H1 (cell line): ENCODE measurements at regions not wholly inside any gene's neighbourhood (a gene's known extent, or its start where the extent isn't known, plus 50 kb on each side); places are given as distances from the start of the nearest gene placed in this dataset.

Experiments
- CTCF ChIA-PET: fragments of 300-600 bp; sonication (Branson Sonifier 250); formaldehyde crosslinking; loops from one replicate; lab custom pipeline; 2021; ENCODE audit not compliant: partially characterized antibody; lab: Charles Lee
- POLR2A ChIA-PET: fragments of 300-600 bp; sonication (Branson Sonifier 250); formaldehyde crosslinking; loops from one replicate; lab custom pipeline; 2021; ENCODE audit warnings: inconsistent platforms; ENCODE audit not compliant: partially characterized antibody; lab: Charles Lee
- DNase-seq, 2 experiments: peaks; one replicate each; pipeline versions ENCODE4 v3.0.0 to v3.0.0-alpha.2; 2010 to 2022; ENCODE audit warnings: low spot score in 2 of 2, low read depth in 1 of 2, mixed read lengths in 1 of 2
- FAIRE-seq: peaks from 2 replicates; lab custom pipeline; 2011; peaks lifted over from hg19 to GRCh38; lab: Jason Lieb, UNC
- H2AFZ ChIP-seq: 2 replicates; pipeline ENCODE4 v1.8.1; 2012; ENCODE audit warnings: low read length, inconsistent platforms
- H2AK5ac ChIP-seq: 2 replicates; pipeline ENCODE4 v1.6.1; 2013; ENCODE audit warnings: low read depth, low read length
- H2BK120ac ChIP-seq: replicated peaks from 2 replicates; pipeline ENCODE3; 2013; ENCODE audit warnings: low read depth, low read length, inconsistent platforms
- H2BK12ac ChIP-seq: 2 replicates; pipeline ENCODE4 v1.6.1; 2013; ENCODE audit warnings: low read depth, low read length
- H2BK15ac ChIP-seq: 2 replicates; pipeline ENCODE4 v1.6.1; 2013; ENCODE audit warnings: low read length
- H2BK20ac ChIP-seq: 2 replicates; pipeline ENCODE4 v1.6.1; 2013; ENCODE audit warnings: low read length
- H2BK5ac ChIP-seq: 2 replicates; pipeline ENCODE4 v1.6.1; 2013; ENCODE audit warnings: low read depth, low read length
- H3K14ac ChIP-seq: 2 replicates; pipeline ENCODE4 v1.6.1; 2013; ENCODE audit warnings: inconsistent platforms; ENCODE audit not compliant: insufficient read length
- H3K18ac ChIP-seq: 2 replicates; pipeline ENCODE4 v1.6.1; 2013; ENCODE audit warnings: low read length; ENCODE audit errors: extremely low read depth
- H3K23ac ChIP-seq: 2 replicates; pipeline ENCODE4 v1.6.1; 2013; ENCODE audit warnings: inconsistent platforms; ENCODE audit not compliant: insufficient read length
- H3K23me2 ChIP-seq: 2 replicates; pipeline ENCODE4 v1.6.1; 2013; ENCODE audit warnings: low read depth, low read length
- H3K27ac ChIP-seq: 2 replicates; pipeline ENCODE4 v1.6.1; 2011; ENCODE audit warnings: low read depth, low read length, inconsistent platforms
- H3K27me3 ChIP-seq, 4 experiments: replicated peaks in 1 of 4; 1 replicate in 1 of 4; 2 replicates in 3 of 4; pipeline versions ENCODE4 v1.6.1 to v1.8.1; 2011 to 2013; ENCODE audit warnings: low read length in 3 of 4, mild to moderate bottlenecking in 3 of 4, inconsistent platforms in 2 of 4, mixed read lengths in 2 of 4, moderate library complexity in 1 of 4; ENCODE audit not compliant: control insufficient read depth in 3 of 4, insufficient read depth in 3 of 4; ENCODE audit errors: extremely low read depth in 1 of 4
- H3K36me3 ChIP-seq, 4 experiments: 2 replicates each; pipeline versions ENCODE4 v1.6.1 to v1.8.1; 2011 to 2013; ENCODE audit warnings: mild to moderate bottlenecking in 4 of 4, low read length in 3 of 4, moderate library complexity in 2 of 4, control low read depth in 1 of 4, inconsistent platforms in 1 of 4; ENCODE audit not compliant: insufficient read depth in 4 of 4, control insufficient read depth in 2 of 4
- H3K4ac ChIP-seq: replicated peaks from 2 replicates; pipeline ENCODE3; 2013; ENCODE audit warnings: low read length, low read depth, mixed read lengths, inconsistent platforms; ENCODE audit not compliant: insufficient read length
- H3K4me1 ChIP-seq, 4 experiments: replicated peaks in 1 of 4; 1 replicate in 1 of 4; 2 replicates in 3 of 4; pipeline versions ENCODE4 v1.6.1 to v1.8.1; 2011 to 2013; ENCODE audit warnings: low read length in 3 of 4, inconsistent platforms in 2 of 4, mixed read lengths in 1 of 4; ENCODE audit not compliant: insufficient read depth in 4 of 4, control insufficient read depth in 3 of 4
- H3K4me2 ChIP-seq, 2 experiments: 2 replicates each; pipeline versions ENCODE4 v1.6.1 to v1.8.1; 2011 to 2013; ENCODE audit warnings: low read depth in 2 of 2, low read length in 2 of 2, control low read depth in 1 of 2, inconsistent platforms in 1 of 2, mild to moderate bottlenecking in 1 of 2; ENCODE audit not compliant: insufficient read depth in 1 of 2
- H3K4me3 ChIP-seq, 4 experiments: fragments of 200-600, 300-600 bp in 1 of 4; sonication (generic), shearing (Covaris generic), sonication (Bioruptor Twin) in 1 of 4; 2 replicates each; pipeline versions ENCODE4 v1.5.1 to v1.8.1; 2011 to 2016; ENCODE audit warnings: low read length in 4 of 4, low read depth in 3 of 4, control low read depth in 2 of 4, inconsistent platforms in 2 of 4, mild to moderate bottlenecking in 2 of 4, mixed read lengths in 1 of 4, moderate library complexity in 1 of 4; ENCODE audit not compliant: insufficient read depth in 2 of 4; ENCODE audit errors: extremely low read depth in 1 of 4
- H3K56ac ChIP-seq: replicated peaks from 2 replicates; pipeline ENCODE3; 2013; ENCODE audit warnings: low read depth, mild to moderate bottlenecking, mixed read lengths, low read length, inconsistent platforms; ENCODE audit not compliant: insufficient read length
- H3K79me1 ChIP-seq: 2 replicates; pipeline ENCODE4 v1.6.1; 2013; ENCODE audit warnings: low read depth, low read length, control low read depth
- H3K79me2 ChIP-seq, 2 experiments: 2 replicates each; pipeline versions ENCODE4 v1.6.1 to v1.8.1; 2012 to 2013; ENCODE audit warnings: low read length in 2 of 2, mild to moderate bottlenecking in 2 of 2, inconsistent platforms in 1 of 2; ENCODE audit not compliant: insufficient read depth in 2 of 2, control insufficient read depth in 1 of 2
- H3K9ac ChIP-seq, 4 experiments: replicated peaks in 1 of 4; 1 replicate in 1 of 4; 2 replicates in 3 of 4; pipeline versions ENCODE4 v1.6.1 to v1.8.1; 2011 to 2013; ENCODE audit warnings: low read depth in 3 of 4, low read length in 3 of 4, control low read depth in 2 of 4, mild to moderate bottlenecking in 2 of 4, moderate library complexity in 2 of 4, inconsistent platforms in 1 of 4; ENCODE audit errors: extremely low read depth in 1 of 4
- H3K9me3 ChIP-seq, 2 experiments: 2 replicates each; pipeline versions ENCODE4 v1.6.1 to v1.8.1; 2012 to 2013; ENCODE audit warnings: mild to moderate bottlenecking in 2 of 2, moderate library complexity in 2 of 2, control low read depth in 1 of 2, inconsistent platforms in 1 of 2, low read depth in 1 of 2, low read length in 1 of 2, mixed read lengths in 1 of 2; ENCODE audit not compliant: insufficient read depth in 2 of 2
- H4K20me1 ChIP-seq, 2 experiments: replicated peaks in 1 of 2; 2 replicates each; pipeline versions ENCODE3 to v1.8.1; 2011 to 2013; ENCODE audit warnings: inconsistent platforms in 2 of 2, low read length in 2 of 2, mild to moderate bottlenecking in 1 of 2; ENCODE audit not compliant: insufficient read depth in 2 of 2, control insufficient read depth in 1 of 2
- H4K5ac ChIP-seq: 2 replicates; pipeline ENCODE4 v1.6.1; 2013; ENCODE audit warnings: low read length, low read depth, mixed read lengths, inconsistent platforms; ENCODE audit not compliant: insufficient read length
- H4K8ac ChIP-seq: 2 replicates; pipeline ENCODE4 v1.8.0; 2013; ENCODE audit warnings: mild to moderate bottlenecking, moderate library complexity, low read length, inconsistent platforms; ENCODE audit not compliant: insufficient read depth; ENCODE audit errors: extremely low read depth
- H4K91ac ChIP-seq: replicated peaks from 2 replicates; pipeline ENCODE3; 2013; ENCODE audit warnings: low read length, mixed read lengths, inconsistent platforms; ENCODE audit not compliant: insufficient read length
- CBX8 ChIP-seq: fragments of 300-800, 300-1000 bp; sonication (generic); IDR thresholded peaks from 2 replicates; pipeline ENCODE4 v1.7.1; 2016; ENCODE audit warnings: low read depth, low read length, borderline replicate concordance
- EGR1 ChIP-seq: IDR thresholded peaks from 2 replicates; pipeline ENCODE4 v1.6.1; 2011; ENCODE audit warnings: low read depth, low read length, borderline replicate concordance
- HDAC6 ChIP-seq: IDR thresholded peaks from one replicate; pipeline ENCODE4 v1.7.1; 2012; ENCODE audit warnings: low read depth, mild to moderate bottlenecking, inconsistent platforms, low read length, moderate library complexity
- POLR2AphosphoS5 ChIP-seq: IDR thresholded peaks from 2 replicates; pipeline ENCODE4 v1.6.1; 2011; ENCODE audit warnings: low read depth, low read length
- RXRA ChIP-seq: IDR thresholded peaks from 2 replicates; pipeline ENCODE4 v1.6.1; 2011; ENCODE audit warnings: low read depth, mild to moderate bottlenecking, low read length, moderate library complexity; ENCODE audit not compliant: insufficient read depth
- WGBS, 2 experiments: shearing (Covaris generic) in 1 of 2; methylation state at CpG; one replicate each; pipeline versions ENCODE4 v1.1.6 to v1.1.7; 2013 to 2015; ENCODE audit warnings: low lambda C conversion rate in 2 of 2, mixed read lengths in 2 of 2, inconsistent platforms in 1 of 2, low coverage in 1 of 2, missing lambda C conversion rate in 1 of 2; ENCODE audit not compliant: insufficient replicate concordance in 2 of 2, insufficient coverage in 1 of 2, insufficient read length in 1 of 2; ENCODE audit errors: extremely low coverage in 1 of 2, missing lambda C conversion rate in 1 of 2; 5-methylcytosine and 5-hydroxymethylcytosine counted together

GRCh38 chr4:24741910-24742309 lies 53.5 kb upstream of the SOD3 start:
- no peaks in the 10 kb centered on the region for H3K27me3 ChIP-seq
- H3K9ac ChIP-seq: no peak overlapping the region
- CTCF ChIA-PET: interaction anchor here (1.1 to 1.9 kb wide), 3 partner anchors 10 to 304 kb away, joined by 3 to 7 read pairs (median 7); no protein-coding TSS in a partner anchor
- no peak overlapping the region for H3K56ac ChIP-seq
- H4K8ac ChIP-seq: no peak overlapping the region
- H2BK12ac ChIP-seq: no peak overlapping the region
- DNase-seq: no peak
- H3K14ac ChIP-seq: no peak overlapping the region
- H2BK15ac ChIP-seq: no peak overlapping the region
- H3K9me3 ChIP-seq: peaks cover 11 to 16% of the 10 kb centered on the region in 2 experiments; a peak in 3 of 4 replicates
- no peak overlapping the region for H2AFZ ChIP-seq
- no peak overlapping the region for H4K5ac ChIP-seq
- H2AK5ac ChIP-seq: no peak overlapping the region
- no peak overlapping the region for H4K91ac ChIP-seq
- H3K79me2 ChIP-seq: no peaks in the 10 kb centered on the region
- no peak overlapping the region for H2BK20ac ChIP-seq
- H3K23me2 ChIP-seq: no peaks in the 10 kb centered on the region
- H3K4ac ChIP-seq: no peak overlapping the region
- no peak overlapping the region for H2BK5ac ChIP-seq
- H3K27ac ChIP-seq: no peak overlapping the region
- no peak overlapping the region for H3K23ac ChIP-seq
- H3K4me1 ChIP-seq: peaks cover 0 to 4% (median 0%) of the 10 kb centered on the region in 4 experiments; a peak in 2 of 7 replicates
- H3K18ac ChIP-seq: no peak overlapping the region
- 89% methylated on average over 5 of the region's 5 CpGs; no CpG with 5 or more reads in 1 of the 2 experiments for WGBS, 2 experiments
- POLR2A ChIA-PET: no interaction called here
- no peak for TF ChIP-seq RXRA
- no peak for TF ChIP-seq CBX8
- no peak for TF ChIP-seq HDAC6
- no peak for TF ChIP-seq EGR1
- TF ChIP-seq POLR2AphosphoS5: no peak
- TF ChIP-seq, all 59 proteins: peak for 0
- no peaks in the 10 kb centered on the region for H3K79me1 ChIP-seq
- no peaks in the 10 kb centered on the region for H3K36me3 ChIP-seq
- FAIRE-seq: no peak
- H2BK120ac ChIP-seq: no peak overlapping the region
- H3K4me3 ChIP-seq: no peak overlapping the region
- no peaks in the 10 kb centered on the region for H4K20me1 ChIP-seq
- H3K4me2 ChIP-seq: no peak overlapping the region
